Fibroblast of upper back skin (primary cell): ENCODE measurements at regions not wholly inside any gene's neighbourhood (a gene's known extent, or its start where the extent isn't known, plus 50 kb on each side); places are given as distances from the start of the nearest gene placed in this dataset.
"Not testable (repeated sequence)": the region's sequence is repeated elsewhere in the genome, so short reads cannot be mapped to it uniquely, and the experiment has no call there.

Experiments
- DNase-seq: peaks from one replicate; pipeline ENCODE4 v3.0.0-alpha.2; 2013

GRCh38 chr11:28963187-28963586, 855.0 kb downstream of the METTL15 start:
- peak; percentile 65 for DNase-seq

GRCh38 chr11:28962502-28962901, 854.3 kb downstream of the METTL15 start:
- DNase-seq, result no peak

- peak; percentile 11 for DNase-seq
These were observed 853.5 kb downstream of the METTL15 start for GRCh38 chr11:28961726-28962125.

GRCh38 chr11:28956446-28956845, 848.3 kb downstream of the METTL15 start:
- no peak for DNase-seq

GRCh38 chr11:28951191-28951590, 843.0 kb downstream of the METTL15 start:
- no peak for DNase-seq

- peak; percentile 7 for DNase-seq
These were observed 831.2 kb downstream of the METTL15 start for GRCh38 chr11:28939381-28939780.

GRCh38 chr11:28938091-28938490, 829.9 kb downstream of the METTL15 start:
- DNase-seq, result no peak

GRCh38 chr11:28932940-28933339, 824.8 kb downstream of the METTL15 start:
- no peak for DNase-seq

GRCh38 chr11:28924004-28924403, 815.8 kb downstream of the METTL15 start:
- DNase-seq, result no peak

GRCh38 chr11:28922386-28922981, 814.3 kb downstream of the METTL15 start:
- no peak for DNase-seq

- DNase-seq, result no peak
These were observed 811.0 kb downstream of the METTL15 start for GRCh38 chr11:28919194-28919593.

GRCh38 chr11:28913883-28914282, 805.7 kb downstream of the METTL15 start:
- no peak for DNase-seq

GRCh38 chr11:28911829-28912228, 803.6 kb downstream of the METTL15 start:
- no peak for DNase-seq

GRCh38 chr11:28910926-28911325, 802.7 kb downstream of the METTL15 start:
- DNase-seq, result peak; percentile 44

GRCh38 chr11:28903716-28904115, 795.5 kb downstream of the METTL15 start:
- DNase-seq, result peak; percentile 6

- no peak for DNase-seq
These were observed 792.2 kb downstream of the METTL15 start for GRCh38 chr11:28900427-28900826.

GRCh38 chr11:28899706-28900105, 791.5 kb downstream of the METTL15 start:
- DNase-seq, result no peak

GRCh38 chr11:28890601-28891040, 782.4 kb downstream of the METTL15 start:
- DNase-seq, result not testable (repeated sequence)

GRCh38 chr11:28887681-28888080, 779.5 kb downstream of the METTL15 start:
- no peak for DNase-seq

- DNase-seq, result no peak
These were observed 771.7 kb downstream of the METTL15 start for GRCh38 chr11:28879869-28880268.

GRCh38 chr11:28878025-28878424, 769.8 kb downstream of the METTL15 start:
- peak; percentile 8 for DNase-seq

GRCh38 chr11:28877340-28877739, 769.2 kb downstream of the METTL15 start:
- DNase-seq, result no peak

- peak; percentile 39 for DNase-seq
These were observed 766.5 kb downstream of the METTL15 start for GRCh38 chr11:28874706-28875105.

- DNase-seq, result no peak
These were observed 762.9 kb downstream of the METTL15 start for GRCh38 chr11:28871090-28871489.

- DNase-seq, result no peak
These were observed 755.2 kb downstream of the METTL15 start for GRCh38 chr11:28863422-28863821.
